PFSK-1 (cell line): ENCODE measurements at regions not wholly inside any gene's neighbourhood (a gene's known extent, or its start where the extent isn't known, plus 50 kb on each side); places are given as distances from the start of the nearest gene placed in this dataset.

Experiments
- FOXP2 ChIP-seq: optimal IDR thresholded peaks from 2 replicates; pipeline ENCODE3; 2011; ENCODE audit warnings: borderline replicate concordance, control low read depth, inconsistent platforms; ENCODE audit not compliant: insufficient read depth; ENCODE audit errors: extremely low read length, extremely low read depth
- POLR2AphosphoS5 ChIP-seq: IDR thresholded peaks from 2 replicates; pipeline ENCODE4 v1.6.1; 2012; ENCODE audit warnings: low read depth, mild to moderate bottlenecking, control low read depth, low read length, moderate library complexity
- REST ChIP-seq, 2 experiments: IDR thresholded peaks; 2 replicates each; pipeline versions ENCODE4 v1.6.1 to v1.8.0; 2011 to 2012; ENCODE audit warnings: low read depth in 2 of 2, low read length in 2 of 2, control low read depth in 1 of 2, inconsistent platforms in 1 of 2, mild to moderate bottlenecking in 1 of 2, moderate library complexity in 1 of 2; ENCODE audit not compliant: insufficient read depth in 1 of 2
- SIN3A ChIP-seq: IDR thresholded peaks from 2 replicates; pipeline ENCODE4 v1.6.1; 2012; ENCODE audit warnings: mild to moderate bottlenecking, low read length, moderate library complexity, borderline replicate concordance; ENCODE audit not compliant: insufficient read depth
- TAF1 ChIP-seq: IDR thresholded peaks from 2 replicates; pipeline ENCODE4 v1.6.1; 2012; ENCODE audit warnings: low read length, control low read depth, borderline replicate concordance; ENCODE audit not compliant: insufficient read depth

DNA sequence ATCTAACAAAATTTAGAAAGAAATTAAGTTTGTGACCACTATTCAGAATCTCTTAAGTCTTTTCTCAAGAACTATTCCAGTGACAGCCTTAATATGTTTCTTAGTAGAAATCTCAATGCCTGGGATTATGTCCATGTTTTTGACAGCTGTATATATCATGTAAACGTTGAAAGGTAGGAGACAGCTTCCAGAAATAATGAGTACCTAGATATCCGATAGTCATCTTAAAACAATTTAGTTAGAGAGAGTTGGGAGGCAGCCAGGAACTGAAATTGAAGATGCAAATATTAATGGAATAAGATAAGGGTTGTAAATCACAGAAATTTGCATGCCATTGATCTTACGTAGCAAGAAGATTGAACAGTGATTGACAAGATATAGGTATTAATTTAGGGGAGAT lies 955.2 kb downstream of the JRKL start:
- no peak for TF ChIP-seq REST (IDR thresholded peaks at IDR 0.05; ENCODE audit: insufficient read depth in 1 of 2, low read depth in 2 of 2, low read length in 2 of 2)
- no peak for TF ChIP-seq POLR2AphosphoS5
- TF ChIP-seq SIN3A, result no peak
- no peak for TF ChIP-seq TAF1
- TF ChIP-seq FOXP2, result no peak

DNA sequence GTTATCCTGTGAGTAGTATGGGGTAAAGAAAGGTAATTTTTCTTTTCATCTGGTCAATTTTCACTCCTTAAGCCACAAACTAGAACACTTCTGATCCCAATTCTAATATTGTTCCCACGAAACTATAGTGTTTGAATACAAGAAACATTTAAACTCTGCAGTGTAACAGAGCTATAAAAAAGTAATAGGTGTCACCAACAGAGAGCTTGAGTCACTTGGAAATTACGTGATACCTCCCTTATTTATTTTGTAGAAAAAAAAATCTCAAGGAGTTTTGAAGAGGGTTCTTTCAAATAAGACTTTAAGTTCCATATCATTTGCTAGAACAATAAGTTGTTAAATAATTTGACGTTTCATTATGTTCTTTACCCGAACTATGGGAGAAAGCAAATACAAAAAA lies 959.4 kb downstream of the JRKL start:
- no peak for TF ChIP-seq REST (IDR thresholded peaks at IDR 0.05; ENCODE audit: insufficient read depth in 1 of 2, low read depth in 2 of 2, low read length in 2 of 2)
- TF ChIP-seq TAF1, result no peak
- TF ChIP-seq SIN3A, result no peak
- no peak for TF ChIP-seq FOXP2
- TF ChIP-seq POLR2AphosphoS5, result no peak

- TF ChIP-seq POLR2AphosphoS5 (no peak), FOXP2 (no peak), SIN3A (no peak), REST (IDR thresholded peaks at IDR 0.05; ENCODE audit: insufficient read depth in 1 of 2, low read depth in 2 of 2, low read length in 2 of 2) (no peak), TAF1 (no peak)
These were observed 962.1 kb downstream of the JRKL start for GRCh38 chr11:97351939-97352338.

DNA sequence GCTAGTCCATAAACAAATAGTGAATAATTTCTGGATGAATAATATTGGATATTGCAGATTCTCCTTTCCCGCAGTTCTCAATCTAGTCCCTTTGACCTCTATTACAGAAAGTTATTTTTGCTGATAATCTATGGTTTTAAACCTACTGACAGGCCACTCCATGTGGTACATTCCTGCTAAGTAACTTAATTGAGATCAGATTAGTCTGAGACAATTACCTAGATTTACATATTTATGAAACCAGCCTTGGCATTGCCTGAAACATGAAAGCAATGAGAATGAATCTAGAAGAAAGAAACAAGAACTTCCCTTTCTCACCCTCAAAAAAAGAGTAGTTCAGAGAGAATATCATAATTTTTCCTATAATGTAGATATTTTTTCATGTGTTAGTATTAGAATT lies 964.2 kb downstream of the JRKL start:
- TF ChIP-seq FOXP2 (no peak), SIN3A (no peak), TAF1 (no peak), POLR2AphosphoS5 (no peak), REST (IDR thresholded peaks at IDR 0.05; ENCODE audit: insufficient read depth in 1 of 2, low read depth in 2 of 2, low read length in 2 of 2) (no peak)

GRCh38 chr11:97354576-97354975 lies 964.8 kb downstream of the JRKL start:
- no peak for TF ChIP-seq TAF1
